Stimulated activated CD8-positive, alpha-beta memory T cell treated with anti-CD3 and anti-CD28 coated beads, Interleukin-2, amount 100 ng/mL, for 48 hours (primary cell): ENCODE measurements at regions not wholly inside any gene's neighbourhood (a gene's known extent, or its start where the extent isn't known, plus 50 kb on each side); places are given as distances from the start of the nearest gene placed in this dataset.
"Not testable (repeated sequence)": the region's sequence is repeated elsewhere in the genome, so short reads cannot be mapped to it uniquely, and the experiment has no call there.

Experiments used
- DNase-seq, 2 donors: peaks; one replicate each; pipeline ENCODE4 v3.0.0-alpha.2; 2020; ENCODE audit warnings: low read depth in 2 of 2

DNA sequence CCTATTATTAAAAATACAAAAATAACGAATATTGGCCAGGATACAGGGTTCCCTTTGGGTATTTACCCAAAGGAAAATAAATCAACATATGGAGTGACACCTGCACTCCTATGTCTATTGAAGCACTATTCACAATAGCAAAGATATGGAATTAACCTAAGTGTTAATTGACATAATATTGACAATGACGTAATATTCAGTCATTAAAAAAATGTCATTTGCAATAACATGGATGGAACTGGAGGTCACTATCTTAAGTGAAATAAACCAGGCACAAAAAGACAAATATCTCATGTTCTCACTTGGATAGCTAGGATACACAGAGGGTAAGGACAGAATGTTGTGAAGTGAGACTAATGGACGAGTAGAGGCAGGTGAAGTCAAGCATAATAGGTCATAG is 326.3 kb upstream of the PTGER4 start:
- no peak for DNase-seq

DNA sequence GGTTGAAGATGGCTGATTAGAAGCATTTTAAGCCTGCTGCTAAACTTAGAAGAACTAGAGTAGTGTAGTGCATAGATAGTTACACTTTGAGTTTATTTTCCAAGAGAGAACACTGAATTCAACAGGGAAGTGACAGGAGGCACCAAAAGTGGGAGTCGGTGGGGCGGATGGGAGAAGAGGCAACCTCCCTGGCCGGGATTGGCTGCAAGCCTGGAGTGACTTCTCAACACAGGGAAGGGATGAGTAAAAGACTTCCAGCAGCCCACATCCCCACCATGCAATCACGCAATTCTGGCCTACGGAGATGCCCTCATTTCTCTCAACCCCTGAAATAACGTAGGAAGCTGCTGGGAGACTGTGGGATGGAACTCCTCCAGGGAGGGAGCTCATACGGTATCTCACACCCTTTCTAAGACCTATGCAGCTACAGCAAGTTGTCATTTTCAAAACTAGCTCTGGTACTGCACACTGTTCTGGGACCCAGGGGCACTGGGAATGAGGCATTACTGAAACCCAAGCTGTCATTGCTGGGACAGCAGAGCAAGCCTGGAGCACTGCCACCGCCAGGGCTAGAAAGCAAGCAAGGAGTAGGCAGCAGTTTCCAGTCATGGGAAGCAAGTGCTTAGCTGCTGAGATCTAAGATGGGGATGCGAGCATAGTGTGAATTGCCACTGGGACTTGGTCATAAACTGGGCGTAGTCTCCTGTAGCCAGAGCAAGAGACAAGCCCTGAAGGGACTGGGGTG is 331.6 kb upstream of the PTGER4 start:
- no peak for DNase-seq

DNA sequence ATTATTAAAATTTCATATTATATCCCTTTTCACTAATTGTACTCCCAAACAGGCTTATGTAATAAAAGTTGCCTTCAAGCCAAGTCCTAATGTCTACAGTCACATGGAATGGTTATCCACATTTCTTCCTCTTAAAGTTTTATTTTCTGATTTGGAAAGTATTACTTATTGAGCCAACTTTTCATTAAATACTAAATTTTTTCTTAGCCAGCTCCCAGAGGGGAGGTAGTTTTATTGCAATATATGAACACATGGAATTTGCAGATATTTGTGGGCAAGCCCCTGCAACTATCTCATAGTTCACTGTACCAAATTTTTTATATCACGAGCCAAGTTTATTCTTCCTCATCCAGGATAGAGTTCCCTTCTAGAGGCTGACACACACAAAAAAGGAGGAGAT is 332.8 kb upstream of the PTGER4 start:
- no peak for DNase-seq

DNA sequence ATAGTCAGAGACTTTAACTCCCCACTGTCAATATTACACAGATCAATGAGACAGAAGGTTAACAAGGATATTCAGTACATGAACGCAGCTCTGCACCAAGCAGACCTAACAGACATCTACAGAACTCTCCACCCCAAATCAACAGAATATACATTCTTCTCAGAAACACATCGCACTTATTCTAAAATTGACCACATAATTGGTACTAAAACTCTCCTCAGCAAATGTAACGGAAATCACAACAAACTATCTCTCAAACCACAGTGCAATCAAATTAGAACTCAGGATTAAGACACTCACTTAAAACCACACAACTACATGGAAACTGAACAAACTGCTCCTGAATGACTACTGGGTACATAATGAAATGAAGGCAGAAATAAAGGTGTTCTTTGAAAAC is 341.3 kb upstream of the PTGER4 start:
- not testable (repeated sequence) for DNase-seq

DNA sequence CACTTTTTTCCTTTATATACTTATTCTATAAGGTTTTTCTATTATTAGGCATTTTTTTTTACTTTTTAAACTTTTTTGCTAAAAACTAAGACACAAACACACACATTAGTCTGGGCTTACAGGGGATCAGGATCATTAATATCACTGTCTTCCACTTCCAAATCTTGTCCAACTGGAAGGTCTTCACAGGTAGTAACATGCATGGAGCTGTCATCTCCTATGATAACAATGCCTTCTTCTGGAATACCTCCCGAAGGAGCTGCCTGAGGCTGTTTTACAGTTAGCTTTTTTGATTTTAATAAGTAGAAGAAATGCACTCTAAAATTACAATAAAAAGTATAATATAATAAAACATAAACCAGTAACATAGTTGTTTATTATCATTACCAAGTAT is 345.5 kb upstream of the PTGER4 start:
- no peak for DNase-seq

DNA sequence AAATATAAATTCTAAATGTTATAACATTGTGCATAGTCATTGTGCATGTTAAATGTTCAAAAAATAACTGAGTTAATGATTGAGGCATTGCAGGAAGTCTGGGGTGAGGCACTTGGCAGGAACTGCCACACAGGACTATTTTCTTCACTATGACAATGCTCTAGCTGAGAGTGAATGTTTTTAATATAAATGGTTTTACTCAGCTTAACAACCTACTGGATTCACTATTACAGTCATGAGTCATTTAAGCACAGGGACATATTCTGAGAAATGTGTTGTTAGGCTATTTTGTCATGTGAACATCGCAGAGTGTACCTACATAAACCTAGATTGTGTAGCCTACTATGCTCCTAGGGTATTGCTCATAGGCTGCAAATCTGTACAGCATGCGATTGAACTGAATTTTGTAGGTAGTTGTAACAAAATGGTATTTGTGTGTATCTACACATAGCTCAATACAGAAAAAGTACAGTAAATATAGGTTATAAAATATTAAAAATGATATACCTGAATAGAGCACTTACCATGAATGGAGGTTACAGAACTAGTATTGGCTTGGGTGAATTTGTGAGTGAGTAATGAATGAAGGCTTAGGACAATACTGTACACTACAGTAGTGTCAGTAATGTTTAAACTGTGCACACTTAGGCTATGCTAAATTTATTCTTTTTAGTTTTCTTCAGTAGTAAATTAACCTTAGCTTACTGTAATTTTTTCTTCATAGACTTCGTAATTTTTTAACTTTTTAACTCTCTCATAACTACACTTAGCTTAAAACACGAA is 346.1 kb upstream of the PTGER4 start:
- no peak for DNase-seq

DNA sequence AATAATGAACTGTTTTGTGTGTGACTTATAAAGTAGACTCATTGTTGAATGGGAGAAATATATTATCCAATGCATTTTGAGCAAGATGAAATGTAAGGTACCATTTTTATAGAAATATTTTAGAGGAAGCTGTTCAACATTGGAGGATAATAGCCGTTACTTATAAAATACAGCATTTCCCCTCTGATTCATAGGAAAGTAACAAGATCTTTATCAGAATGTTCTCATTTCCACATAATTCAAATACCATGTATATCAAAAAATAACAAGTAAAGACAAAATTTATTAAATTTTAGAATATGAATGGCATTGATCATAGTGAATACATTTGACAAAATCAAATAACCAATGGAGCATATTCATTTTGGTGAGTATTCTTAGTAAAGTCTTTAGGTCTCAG is 346.7 kb upstream of the PTGER4 start:
- DNase-seq = no peak

DNA sequence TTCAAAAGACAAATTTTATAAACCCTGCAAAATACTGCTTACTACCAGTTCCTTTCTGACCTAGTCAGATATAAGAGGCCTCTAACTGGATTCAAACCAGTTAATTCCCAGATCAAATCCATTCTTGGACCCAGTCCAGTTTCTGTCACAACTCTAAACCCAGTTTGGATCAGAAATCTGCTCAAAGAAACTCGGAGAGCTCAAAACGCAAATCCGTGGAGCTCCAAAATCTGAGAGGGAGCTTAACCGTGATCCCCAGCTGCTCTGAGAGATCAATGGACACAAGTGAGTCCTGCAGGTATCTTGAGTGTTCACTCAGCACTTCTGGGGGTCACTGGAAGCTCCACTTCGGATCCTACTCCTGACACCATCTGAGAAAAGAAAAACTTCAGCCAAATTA is 348.1 kb upstream of the PTGER4 start:
- DNase-seq = no peak

DNA sequence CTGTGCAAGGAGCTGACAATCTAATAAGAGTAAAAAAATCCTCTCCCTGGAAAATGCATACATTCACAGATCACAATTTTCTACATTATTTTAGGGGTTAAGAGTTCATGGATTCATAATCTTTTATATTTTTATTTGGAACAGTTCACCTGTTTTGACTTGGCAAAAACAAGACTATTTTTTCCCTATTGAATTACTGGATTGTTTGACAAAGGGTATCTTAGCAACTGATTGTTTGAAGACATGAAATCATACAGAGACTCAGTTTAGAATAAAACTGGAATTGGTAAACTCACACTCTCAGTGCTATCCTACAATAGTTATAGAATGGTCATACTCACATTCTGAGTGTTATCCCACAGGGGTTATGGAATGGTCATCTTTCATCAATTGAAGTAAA is 358.2 kb upstream of the PTGER4 start:
- DNase-seq = no peak

DNA sequence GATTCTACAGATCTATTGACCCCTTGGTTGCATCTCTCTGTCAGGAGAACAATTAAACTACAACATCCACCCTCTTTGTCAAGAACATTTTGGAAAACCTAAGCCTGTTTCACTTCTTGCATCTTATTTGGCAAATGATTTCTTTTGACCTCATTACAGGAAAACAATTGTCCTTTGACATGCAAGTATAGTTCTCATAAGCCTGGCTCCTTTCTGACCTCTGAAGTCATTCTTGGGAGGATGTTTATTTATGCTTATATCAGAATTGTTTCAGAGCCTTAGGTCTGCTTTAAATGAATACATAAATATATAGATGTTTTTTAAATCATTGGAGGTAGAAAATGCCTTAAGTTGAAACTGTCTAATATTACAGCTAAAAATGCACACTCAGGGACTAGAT is 361.3 kb upstream of the PTGER4 start:
- DNase-seq = no peak

DNA sequence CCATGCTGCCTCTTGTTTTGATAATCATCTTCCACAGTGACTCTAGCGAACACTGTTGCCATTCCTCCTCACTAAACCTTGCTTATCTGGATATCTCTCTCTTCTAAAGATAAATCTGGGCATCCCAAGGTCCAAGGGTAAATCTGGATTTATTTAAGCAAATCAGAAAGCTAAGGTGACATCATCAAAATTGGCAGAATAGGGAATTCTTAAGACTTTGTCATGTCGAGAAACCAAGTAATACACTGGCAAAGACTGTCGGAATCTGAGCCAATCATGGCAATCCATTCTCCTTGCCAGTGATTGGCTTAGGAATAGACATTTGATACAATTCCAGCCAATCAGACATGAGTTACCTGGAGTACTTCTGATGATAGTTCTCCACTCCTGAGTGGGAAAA is 362.7 kb upstream of the PTGER4 start:
- DNase-seq = no peak

DNA sequence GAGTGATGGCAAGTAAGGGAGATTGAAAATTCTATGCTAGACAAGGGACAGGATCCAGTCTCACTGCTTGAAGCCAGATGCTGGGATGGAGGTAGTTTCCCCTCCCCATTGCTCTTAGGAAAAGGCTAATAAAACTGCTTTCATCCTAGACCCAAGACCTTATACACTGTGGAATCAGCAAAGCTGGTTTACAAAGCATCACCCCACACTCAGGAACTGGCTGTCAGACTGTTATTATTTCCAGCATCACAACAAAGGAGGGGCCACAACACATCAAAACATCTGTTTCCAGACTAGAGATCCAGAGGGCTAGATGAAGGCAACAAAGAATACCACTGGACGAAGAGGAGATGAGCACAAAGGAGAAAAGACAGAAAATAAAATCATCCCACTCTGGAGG is 364.6 kb upstream of the PTGER4 start:
- DNase-seq = no peak

DNA sequence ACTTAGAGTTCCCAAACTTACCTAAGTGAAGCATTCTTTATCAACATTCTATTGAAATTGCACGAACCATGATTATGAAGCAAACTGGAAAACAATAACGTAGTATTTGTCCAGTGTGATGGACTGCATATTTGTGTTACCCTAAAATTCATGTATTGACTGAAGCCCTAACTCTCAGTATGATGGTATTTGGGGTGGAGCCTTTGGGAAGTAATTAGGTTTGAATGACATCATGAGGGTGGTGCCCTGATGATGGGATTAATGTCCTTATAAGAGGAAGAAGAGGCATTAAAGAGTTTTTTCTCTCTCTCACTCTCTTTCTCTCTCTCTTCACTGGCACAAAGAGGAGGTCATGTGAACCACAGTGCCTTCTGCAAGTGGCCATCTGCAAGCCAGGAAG is 365.4 kb upstream of the PTGER4 start:
- DNase-seq = no peak

DNA sequence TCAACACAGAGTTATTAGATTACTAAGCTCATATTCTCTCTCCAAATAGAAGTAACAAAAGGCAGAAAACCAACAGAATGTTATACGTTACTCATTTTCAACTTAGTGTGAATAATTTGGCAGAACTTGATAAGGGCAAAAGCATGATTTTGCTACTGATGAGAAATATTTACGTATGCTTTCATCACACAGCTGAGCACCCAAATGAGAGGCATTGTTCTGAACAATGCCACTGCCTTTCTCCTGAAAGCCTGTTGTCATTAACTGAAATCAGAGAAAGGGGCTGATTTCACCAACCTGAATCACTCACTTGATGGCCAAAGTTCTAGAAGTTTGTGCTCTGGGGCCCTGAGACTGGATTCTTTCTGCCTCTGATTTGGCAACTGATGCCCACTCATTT is 367.5 kb upstream of the PTGER4 start:
- no peak for DNase-seq

DNA sequence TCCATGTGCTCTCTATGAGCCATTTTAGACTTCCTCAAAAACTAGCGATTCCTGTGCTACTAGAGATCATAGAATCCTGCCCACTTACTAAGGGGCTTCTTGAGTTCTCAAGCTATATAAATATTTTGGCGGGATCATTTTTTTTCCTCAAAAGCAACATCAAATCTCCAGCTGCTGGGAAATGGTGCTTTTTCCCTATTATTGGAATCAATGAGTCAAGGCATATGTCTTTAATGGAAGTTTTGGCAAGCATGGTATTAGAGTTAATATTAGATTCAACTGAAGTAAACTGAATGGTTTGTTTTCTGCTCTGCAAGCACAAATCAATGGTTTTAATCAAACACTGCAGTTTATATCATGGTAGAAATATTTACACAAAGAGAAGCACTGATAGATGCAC is 369.9 kb upstream of the PTGER4 start:
- DNase-seq = no peak

DNA sequence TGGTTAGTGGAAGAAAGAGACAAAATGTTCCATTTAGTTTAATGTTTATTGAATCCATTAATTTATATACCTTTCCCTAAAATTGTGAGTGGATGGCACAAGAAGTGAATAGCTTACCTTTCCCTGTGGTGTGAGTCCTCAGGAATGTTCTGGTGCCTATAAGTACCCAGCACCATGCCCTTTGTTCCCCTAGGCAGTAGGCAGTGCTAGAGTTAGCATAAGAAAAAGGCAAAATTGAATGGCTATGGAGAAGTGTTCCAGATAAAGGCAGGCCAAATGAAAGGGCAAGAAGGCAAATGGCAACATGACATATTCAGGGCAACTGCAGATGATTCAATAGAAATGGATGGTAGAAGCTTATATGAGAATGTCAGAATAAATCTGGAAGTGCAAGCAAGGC is 370.8 kb upstream of the PTGER4 start:
- DNase-seq = no peak

DNA sequence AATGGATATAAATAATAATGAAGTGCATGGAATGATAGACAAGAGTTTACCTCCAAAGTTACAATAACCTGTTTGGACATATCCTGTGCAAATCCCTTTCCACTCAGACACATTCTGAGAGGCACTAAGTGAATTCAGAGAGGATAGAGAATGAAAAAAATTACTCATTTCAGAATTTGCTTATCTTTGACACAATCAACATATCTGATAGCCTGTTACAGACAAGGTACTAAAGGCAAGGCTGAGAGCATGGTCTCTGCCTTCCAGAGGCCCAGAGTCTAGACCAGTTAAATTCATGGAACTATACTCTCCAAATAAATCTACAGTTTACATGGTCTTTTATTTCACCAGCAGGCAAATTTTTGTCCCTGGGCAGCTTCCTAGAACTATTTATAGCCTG is 371.8 kb upstream of the PTGER4 start:
- DNase-seq = no peak

DNA sequence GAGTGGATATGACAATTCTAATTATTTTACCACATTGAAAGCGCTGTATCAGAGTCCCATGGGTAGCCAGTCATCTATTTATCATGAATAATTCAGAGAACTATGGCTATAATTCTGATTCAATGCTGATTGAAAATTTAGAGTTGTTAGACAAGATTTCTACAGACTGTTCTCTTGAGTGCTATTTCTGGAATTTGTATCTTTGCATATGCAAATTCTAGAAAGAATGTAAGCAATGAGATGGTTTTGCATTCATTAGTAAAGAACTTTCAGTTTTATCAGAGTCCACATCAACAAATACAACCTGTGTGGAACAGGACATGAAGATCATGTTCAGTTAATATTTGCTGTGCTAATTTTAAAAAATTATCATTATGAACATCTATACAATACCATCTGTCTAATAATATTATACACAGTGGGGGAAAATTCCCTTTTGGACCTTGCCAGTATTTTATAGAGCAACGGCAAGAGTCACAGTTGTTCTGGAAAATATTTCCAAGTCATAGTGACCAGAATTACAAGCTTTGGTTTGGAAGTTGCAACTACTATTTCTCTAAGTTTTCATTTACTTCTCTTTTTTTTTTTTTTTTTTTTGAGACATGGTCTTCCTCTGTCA is 372.7 kb upstream of the PTGER4 start:
- DNase-seq = no peak

DNA sequence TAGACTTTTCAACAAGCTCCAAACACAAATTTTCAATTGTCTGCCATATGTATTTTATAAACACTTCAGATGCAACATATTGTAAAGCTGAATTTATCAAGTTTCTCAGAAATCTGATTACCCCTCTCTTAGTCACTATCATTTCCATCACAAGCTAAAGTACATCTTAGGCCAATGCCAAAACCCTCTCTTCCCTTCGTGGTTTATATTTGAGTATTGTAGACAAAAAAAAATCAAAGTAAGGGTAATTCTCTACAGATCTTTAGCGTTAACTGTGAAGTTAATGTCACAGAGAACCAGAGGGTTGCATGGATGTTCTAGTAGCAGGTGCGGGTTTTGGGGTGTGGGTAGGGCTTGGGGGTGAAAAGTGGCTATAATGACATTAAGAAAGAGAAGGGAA is 387.7 kb upstream of the PTGER4 start:
- no peak for DNase-seq

DNA sequence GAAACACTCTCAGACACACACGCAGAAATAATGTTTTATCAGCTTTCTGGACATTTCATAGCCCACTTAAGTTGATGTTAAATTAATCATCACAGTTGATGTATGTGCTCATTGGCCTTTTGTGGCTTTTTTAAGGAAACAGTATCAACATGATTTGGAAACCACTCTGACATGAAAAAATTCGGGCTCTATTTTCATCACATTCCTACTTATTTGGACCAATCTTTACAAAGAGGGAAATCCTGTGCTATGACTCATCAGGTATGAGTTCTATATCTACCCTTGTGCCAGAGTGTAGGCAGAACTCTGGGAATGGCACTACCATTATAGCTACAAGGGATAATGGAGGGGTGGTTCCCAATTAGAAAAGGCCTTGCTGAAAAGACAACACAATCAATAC is 388.4 kb upstream of the PTGER4 start:
- no peak for DNase-seq

DNA sequence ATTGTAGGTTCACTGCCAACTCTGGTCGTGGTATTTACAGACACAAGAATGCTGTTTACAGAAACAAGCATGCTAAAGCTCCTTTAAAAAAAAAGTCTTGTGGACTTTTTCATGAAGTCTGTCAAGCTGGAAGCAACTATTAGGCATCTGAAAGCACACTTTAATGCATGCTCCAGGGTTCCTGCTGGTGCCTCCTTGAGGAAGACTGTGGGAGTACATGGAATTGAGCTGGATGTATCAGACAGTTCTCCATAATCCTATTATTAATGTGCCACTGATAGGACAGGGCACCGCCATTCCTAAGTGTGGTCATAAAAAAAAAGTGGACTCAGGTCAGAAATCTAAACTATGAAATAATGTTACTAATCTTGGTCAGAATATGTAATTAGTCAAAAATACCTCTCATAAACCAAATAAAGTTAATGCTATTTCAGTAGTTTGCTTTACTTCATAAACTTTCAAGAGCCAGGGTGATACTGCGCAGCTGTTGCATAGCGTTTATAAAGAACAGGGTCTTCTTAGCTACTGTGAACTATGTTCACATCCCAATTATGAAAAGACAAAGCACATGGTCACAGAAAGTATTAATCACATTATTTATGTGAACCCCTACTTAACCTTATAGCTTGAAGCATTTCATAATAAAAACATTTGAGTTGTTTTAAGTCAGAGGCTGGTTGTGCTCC is 390.8 kb upstream of the PTGER4 start:
- DNase-seq = no peak

DNA sequence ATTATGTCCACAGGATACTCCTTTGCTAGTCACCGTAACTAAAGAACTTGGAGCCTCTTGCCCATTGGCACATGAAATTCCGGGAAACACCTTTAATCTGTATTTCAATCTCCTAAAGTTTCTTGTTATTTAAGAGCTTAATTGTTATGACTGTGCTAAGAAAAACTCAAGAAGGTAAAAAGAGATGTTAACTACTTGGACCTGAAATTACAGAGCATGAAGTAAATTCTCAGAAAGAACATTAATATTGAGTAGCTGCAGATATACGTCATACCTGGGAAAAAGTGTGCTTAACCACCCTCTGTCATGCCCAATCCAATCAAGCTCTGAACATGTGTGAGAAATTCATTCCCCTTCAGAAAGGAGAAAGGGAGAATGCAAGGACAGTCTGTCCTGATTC is 394.9 kb upstream of the PTGER4 start:
- DNase-seq = no peak

DNA sequence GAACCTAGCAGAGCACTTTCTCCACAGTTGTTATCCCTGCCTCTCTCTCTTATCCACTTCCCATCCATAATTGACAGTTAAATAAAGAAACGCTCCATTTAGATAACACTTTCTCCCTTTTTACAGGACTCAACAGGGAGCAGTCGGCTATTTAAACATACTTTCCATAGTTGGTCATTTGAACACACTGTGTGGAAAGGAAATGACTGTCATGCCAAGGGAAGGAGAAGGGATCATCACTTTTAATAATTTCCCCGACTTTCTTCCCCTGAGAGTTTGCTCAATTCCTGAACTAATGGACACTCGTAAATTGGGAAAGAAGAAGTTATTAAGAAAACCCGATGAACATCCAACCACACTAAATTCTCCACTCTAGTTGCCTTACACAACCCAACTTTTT is 400.8 kb upstream of the PTGER4 start:
- no peak for DNase-seq
